Activated B cell treated with CpG ODN at 0.5 μM for 24 hours (primary cell): ENCODE measurements at regions not wholly inside any gene's neighbourhood (a gene's known extent, or its start where the extent isn't known, plus 50 kb on each side); places are given as distances from the start of the nearest gene placed in this dataset.

Source experiments
- ATAC-seq: fragments of 200-7000 bp; cut with Tn5 transposase; one replicate; pipeline ENCODE4 v1.10.0; 2021; ENCODE audit warnings: low read depth, mild to moderate bottlenecking, moderate library complexity
- CTCF ChIA-PET: fragments of 350-600 bp; sonication (Branson Sonifier 250); formaldehyde crosslinking; loops from one replicate; lab custom pipeline; 2021; ENCODE audit warnings: antibody characterized with exemption; lab: Charles Lee
- POLR2A ChIA-PET: fragments of 350-600 bp; sonication (Branson Sonifier 250); formaldehyde crosslinking; loops from one replicate; lab custom pipeline; 2021; ENCODE audit warnings: antibody characterized with exemption; lab: Charles Lee
- DNase-seq: peaks from one replicate; pipeline ENCODE4 v3.0.0; 2022
- H3K27ac Mint-ChIP-seq: one replicate; pipeline ENCODE4 v1.8.0; 2020; ENCODE audit warnings: mixed read lengths
- H3K27me3 Mint-ChIP-seq: one replicate; pipeline ENCODE4 v1.8.0; 2021; ENCODE audit warnings: mixed read lengths
- H3K36me3 Mint-ChIP-seq: one replicate; pipeline ENCODE4 v1.8.0; 2021; ENCODE audit warnings: low read depth, mixed read lengths
- H3K4me1 Mint-ChIP-seq: one replicate; pipeline ENCODE4 v1.8.0; 2021; ENCODE audit warnings: mixed read lengths
- H3K4me3 Mint-ChIP-seq: one replicate; pipeline ENCODE4 v1.8.0; 2020; ENCODE audit warnings: mild to moderate bottlenecking, mixed read lengths
- H3K9me3 Mint-ChIP-seq: one replicate; pipeline ENCODE4 v1.8.0; 2020; ENCODE audit warnings: mixed read lengths
- intact Hi-C: fragments of 100-400 bp; cut with micrococcal nuclease; formaldehyde crosslinking; loops from one replicate; pipeline ENCODE4 v1.15.1; 2024
- TF ChIP-seq, protein P1 (sequence below): fragments of 200-600 bp; IDR thresholded peaks from one replicate; pipeline ENCODE4 v1.8.0; 2022; ENCODE audit warnings: antibody characterized with exemption, mild to moderate bottlenecking

DNA sequence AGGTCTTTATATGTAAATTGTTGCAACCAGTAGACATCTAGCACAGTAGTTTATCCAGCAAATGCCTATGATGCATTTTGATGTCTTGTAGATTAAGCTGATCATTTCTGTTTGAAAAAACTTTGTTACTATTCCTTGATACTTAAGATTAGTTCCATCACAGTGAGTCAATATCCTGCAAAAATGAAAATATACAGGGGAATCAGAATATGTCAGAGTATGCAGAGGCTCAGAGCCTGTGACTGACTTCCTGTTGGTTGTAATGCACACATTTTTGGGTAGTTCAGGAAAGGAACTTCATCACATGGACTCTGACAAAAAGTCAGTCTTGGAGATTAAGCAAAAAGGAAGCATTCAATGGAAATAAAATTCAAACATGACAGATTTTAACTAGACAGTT, 815.5 kb downstream of the FAT4 start:
- no peak overlapping the region for H3K4me3 Mint-ChIP-seq
- DNase-seq (no peak), ATAC-seq (no peak)
- H3K27me3 Mint-ChIP-seq = no peaks in the 10 kb centered on the region
- no peaks in the 10 kb centered on the region for H3K36me3 Mint-ChIP-seq
- H3K9me3 Mint-ChIP-seq = peaks cover 15% of the 10 kb centered on the region
- intact Hi-C loops = no loop called here
- TF ChIP-seq, protein P1, sequence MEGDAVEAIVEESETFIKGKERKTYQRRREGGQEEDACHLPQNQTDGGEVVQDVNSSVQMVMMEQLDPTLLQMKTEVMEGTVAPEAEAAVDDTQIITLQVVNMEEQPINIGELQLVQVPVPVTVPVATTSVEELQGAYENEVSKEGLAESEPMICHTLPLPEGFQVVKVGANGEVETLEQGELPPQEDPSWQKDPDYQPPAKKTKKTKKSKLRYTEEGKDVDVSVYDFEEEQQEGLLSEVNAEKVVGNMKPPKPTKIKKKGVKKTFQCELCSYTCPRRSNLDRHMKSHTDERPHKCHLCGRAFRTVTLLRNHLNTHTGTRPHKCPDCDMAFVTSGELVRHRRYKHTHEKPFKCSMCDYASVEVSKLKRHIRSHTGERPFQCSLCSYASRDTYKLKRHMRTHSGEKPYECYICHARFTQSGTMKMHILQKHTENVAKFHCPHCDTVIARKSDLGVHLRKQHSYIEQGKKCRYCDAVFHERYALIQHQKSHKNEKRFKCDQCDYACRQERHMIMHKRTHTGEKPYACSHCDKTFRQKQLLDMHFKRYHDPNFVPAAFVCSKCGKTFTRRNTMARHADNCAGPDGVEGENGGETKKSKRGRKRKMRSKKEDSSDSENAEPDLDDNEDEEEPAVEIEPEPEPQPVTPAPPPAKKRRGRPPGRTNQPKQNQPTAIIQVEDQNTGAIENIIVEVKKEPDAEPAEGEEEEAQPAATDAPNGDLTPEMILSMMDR = no peak
- POLR2A ChIA-PET = no interaction called here
- CTCF ChIA-PET = no interaction called here
- no peaks in the 10 kb centered on the region for H3K4me1 Mint-ChIP-seq
- H3K27ac Mint-ChIP-seq = no peak overlapping the region

DNA sequence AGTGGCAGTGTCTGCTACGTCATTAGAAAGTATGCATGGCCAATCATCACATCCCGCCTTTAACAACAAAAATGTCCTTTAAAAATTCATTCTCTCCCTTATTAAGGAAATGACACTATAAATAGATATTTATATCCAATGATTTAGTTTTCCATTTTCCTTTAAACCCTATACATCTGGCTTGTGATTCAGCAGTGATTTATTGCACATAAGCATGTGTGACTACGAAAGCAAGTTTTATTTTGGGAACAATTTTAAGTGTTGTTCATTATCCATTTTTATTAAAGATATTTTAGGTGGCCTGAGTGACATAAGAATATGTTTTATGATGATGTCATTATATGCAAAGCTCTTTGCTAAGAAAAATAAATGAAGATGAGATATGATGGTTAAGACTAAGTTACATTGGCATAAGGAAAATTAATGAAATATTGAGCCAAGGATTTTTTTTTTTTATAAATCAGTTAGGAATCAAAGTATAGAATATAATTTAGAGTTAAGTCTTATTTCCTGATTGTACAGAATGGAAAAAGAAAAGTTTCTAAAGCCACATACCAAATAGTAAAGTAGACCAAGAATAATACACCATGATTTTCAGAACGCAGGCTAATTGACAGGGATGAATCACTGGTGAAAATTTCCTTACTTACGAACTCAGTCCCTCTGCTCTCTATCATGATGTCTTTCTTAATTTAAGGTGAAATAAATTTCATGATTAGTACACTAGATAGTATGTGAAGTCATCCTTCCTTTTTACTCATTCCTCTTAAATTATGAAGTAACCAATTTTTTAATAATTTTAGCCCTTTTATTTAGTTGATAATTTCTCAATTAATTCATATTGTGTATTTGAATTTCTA, 822.4 kb downstream of the FAT4 start:
- no peaks in the 10 kb centered on the region for H3K4me1 Mint-ChIP-seq
- intact Hi-C loops = no loop called here
- POLR2A ChIA-PET = no interaction called here
- DNase-seq (no peak), ATAC-seq (no peak)
- H3K4me3 Mint-ChIP-seq = no peak overlapping the region
- H3K36me3 Mint-ChIP-seq = no peaks in the 10 kb centered on the region
- TF ChIP-seq, protein P1 = no peak
- no peak overlapping the region for H3K27ac Mint-ChIP-seq
- H3K27me3 Mint-ChIP-seq = no peaks in the 10 kb centered on the region
- CTCF ChIA-PET = no interaction called here
- peaks cover 9% of the 10 kb centered on the region for H3K9me3 Mint-ChIP-seq

- ChIA-PET CTCF (no interaction called here), POLR2A (no interaction called here)
- H3K27me3 Mint-ChIP-seq = no peaks in the 10 kb centered on the region
- DNase-seq (no peak), ATAC-seq (no peak)
- H3K9me3 Mint-ChIP-seq = peaks cover 9% of the 10 kb centered on the region
- intact Hi-C loops = no loop called here
- H3K27ac Mint-ChIP-seq = no peak overlapping the region
- H3K36me3 Mint-ChIP-seq = no peaks in the 10 kb centered on the region
- H3K4me1 Mint-ChIP-seq = no peaks in the 10 kb centered on the region
- TF ChIP-seq, protein P1 = no peak
- H3K4me3 Mint-ChIP-seq = no peak overlapping the region
Measured at GRCh38 chr4:126137782-126138170, 823.0 kb downstream of the FAT4 start.

DNA sequence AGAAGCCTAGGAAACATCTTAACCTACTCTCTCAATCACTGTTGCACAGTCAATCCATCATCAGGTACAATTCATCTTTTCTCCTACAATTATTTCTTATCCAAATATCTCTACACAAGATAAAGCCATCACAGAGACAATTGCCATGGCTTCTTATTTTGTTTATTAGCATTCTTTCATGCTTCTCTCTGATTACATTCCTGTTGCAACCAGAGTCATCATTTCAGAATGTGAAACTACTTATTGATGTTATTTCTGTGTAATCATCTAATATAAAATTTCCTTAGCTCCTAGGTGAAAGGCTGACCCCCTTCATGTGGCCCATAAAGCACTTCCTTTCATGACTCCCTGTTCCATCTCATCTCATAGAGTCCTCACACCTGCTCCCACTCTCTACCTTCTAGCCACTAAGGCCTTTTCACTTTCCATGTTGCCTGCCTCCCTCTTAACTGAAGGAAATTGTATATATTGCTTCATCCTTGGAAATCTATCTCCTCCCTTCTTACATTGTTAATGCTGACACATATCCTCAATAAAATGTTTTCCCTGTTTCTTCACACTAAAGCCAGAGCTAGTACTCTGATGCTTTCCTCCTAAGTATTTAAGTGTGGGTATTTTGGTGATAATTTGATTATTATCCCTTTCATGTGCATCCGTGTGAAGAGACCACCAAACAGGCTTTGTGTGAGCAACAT, 829.9 kb downstream of the FAT4 start:
- TF ChIP-seq, protein P1 = no peak
- Mint-ChIP-seq H3K27me3 (no peaks in the 10 kb centered on the region), H3K36me3 (no peaks in the 10 kb centered on the region), H3K4me1 (no peaks in the 10 kb centered on the region), H3K27ac (no peak overlapping the region), H3K4me3 (no peak overlapping the region), H3K9me3 (peaks cover 5% of the 10 kb centered on the region)
- ChIA-PET POLR2A (no interaction called here), CTCF (no interaction called here)
- ATAC-seq (no peak), DNase-seq (no peak)
- intact Hi-C loops = no loop called here

GRCh38 chr4:126168484-126168883, 853.7 kb downstream of the FAT4 start:
- Mint-ChIP-seq H3K4me1 (no peaks in the 10 kb centered on the region), H3K27me3 (no peaks in the 10 kb centered on the region), H3K9me3 (peaks cover 7% of the 10 kb centered on the region), H3K27ac (no peak overlapping the region), H3K36me3 (no peaks in the 10 kb centered on the region), H3K4me3 (no peak overlapping the region)
- intact Hi-C loops = no loop called here
- TF ChIP-seq, protein P1 = no peak
- CTCF ChIA-PET = no interaction called here
- POLR2A ChIA-PET = no interaction called here
- ATAC-seq (no peak), DNase-seq (no peak)
